ENCODE measurements at regions not wholly inside any gene's neighbourhood (a gene's known extent, or its start where the extent isn't known, plus 50 kb on each side); places are given as distances from the start of the nearest gene placed in this dataset.

DNA sequence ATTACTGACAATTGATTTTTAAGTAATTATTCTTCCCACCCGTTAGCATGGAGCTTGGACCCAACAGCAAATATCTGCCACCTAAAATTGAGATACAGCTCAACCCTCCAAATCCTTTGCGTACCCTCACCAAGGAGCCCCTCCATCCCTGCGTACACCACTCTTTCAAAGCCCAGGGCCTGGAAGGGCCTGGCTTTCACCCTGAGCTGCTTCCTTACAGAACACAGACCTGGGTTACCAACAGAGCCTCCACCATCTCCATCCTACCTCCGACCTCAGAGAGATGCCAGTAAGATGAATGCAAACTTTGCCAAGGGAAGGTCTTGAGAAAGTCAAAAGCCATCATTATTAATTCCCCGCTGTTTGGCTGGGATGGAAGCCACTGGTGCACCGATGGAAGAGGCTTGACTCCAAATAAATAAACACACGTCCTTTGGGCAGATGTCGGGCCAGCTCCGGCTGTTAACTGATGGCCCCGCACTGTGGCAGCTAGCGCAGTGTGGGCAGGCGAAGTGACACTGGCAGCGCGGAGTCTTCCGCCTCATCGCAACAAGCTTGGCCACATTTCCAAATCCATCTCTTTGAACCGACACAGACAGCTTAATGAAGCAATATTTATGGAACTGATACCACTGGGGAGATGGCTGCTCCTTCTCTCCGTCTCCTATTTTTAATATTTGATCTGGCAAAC lies 150.2 kb upstream of the VSTM2B start:
- no peak for DNase-seq

DNA sequence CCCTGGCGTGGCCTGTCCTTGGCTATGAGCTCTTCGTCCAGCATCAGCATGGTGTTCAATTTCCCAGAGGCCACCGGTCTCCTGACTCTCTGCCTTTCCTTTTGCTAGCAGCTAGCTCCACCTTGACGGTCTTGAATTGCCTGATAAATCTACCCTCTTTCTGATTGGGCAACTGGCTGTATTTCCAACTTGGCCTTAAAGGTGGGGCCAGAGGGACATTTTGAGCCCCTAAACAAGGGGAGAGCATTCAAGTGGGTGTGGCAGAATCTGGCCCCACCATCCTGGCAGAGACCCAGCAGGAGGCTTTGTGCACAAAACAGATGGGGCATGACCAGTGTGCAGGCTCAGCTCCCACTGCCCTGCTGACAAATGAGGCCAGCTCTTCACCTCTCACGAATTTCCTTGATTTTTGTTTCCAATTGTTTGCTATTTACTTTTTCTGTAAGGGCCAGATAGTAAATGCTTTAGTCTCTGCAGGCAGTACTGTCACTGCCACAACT lies 148.9 kb upstream of the VSTM2B start:
- no peak for DNase-seq

DNA sequence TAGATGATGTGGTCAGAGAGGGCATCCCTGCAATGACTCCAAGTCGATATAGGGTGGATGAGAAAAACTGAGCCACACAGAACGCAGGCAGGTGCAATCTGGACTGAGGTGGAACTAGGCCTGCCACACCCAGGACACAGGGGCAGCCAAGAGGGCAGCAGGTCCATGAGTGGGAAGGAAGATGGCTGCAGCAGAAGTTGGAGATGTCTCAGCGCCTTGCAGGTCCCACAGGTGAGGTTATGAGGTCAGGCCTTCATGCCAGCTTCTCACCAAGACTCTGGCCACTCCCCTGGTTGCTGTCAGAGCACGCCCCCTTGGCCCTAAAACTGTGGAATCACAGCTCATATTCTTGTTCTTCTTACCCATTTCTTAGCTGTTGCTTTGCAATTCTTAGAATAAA lies 147.7 kb upstream of the VSTM2B start:
- no peak for DNase-seq

- no peak for DNase-seq
Measured at GRCh38 chr19:29378543-29379080, 147.2 kb upstream of the VSTM2B start.

DNA sequence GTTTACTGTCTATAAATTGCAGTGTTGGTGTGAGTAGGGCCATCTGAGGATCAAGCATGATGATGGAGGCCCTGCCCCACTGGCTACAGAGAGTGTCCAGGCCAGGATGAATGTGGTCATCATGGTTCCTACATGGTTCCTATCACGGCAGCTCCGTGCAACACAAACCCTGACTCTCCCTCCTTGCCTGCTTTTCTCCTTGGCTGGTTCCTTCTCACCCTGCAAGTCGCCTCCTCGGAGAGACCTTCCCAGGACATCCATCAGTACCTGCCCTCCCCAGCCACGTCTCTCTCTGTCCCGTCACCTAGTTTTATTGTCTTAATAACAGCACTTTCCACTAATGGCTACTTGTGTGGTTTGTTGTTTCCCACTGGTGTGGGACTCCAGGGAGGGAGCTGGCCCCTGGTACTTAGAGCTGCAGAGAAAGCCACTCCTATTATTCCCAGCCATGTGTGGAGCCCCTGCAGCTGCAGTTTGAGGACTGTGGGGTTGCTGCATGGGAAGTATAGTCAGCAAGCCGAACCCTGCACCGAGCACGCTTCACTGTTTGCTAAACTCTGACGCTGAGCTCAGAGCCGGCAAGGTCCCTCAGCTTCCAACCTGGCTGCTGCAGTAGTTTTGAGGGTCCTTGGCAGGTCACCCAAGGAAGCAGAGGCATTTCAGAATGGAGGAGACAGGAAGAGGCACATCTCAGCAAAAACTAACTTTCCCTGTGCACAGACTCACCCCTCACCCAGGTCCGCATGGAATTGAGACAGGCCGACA lies 146.4 kb upstream of the VSTM2B start:
- DNase-seq = no peak

DNA sequence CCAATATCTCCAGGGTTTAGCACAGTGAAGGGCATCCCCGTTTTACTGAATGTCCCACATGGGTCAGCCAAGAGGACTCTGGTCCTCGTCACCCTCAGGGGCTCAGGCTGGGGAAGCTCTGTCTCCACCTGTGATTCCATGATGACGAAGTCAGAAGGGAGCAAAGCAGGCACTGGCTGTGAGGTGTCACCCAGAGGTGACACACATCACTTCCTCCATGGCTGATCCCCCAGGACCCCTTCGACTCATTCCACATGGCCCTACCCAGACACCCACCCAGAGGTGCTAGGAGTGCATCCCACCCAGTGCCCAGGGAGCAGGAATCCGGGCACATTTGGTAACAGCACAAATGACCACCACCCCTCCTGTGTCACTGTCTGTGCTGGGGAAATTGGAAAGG lies 145.2 kb upstream of the VSTM2B start:
- no peak for DNase-seq

- DNase-seq = no peak
Measured at GRCh38 chr19:29381353-29382203, 144.2 kb upstream of the VSTM2B start.

- DNase-seq = no peak
Measured at GRCh38 chr19:29383696-29384095, 142.1 kb upstream of the VSTM2B start.

GRCh38 chr19:29384656-29385055 lies 141.1 kb upstream of the VSTM2B start:
- no peak for DNase-seq

DNA sequence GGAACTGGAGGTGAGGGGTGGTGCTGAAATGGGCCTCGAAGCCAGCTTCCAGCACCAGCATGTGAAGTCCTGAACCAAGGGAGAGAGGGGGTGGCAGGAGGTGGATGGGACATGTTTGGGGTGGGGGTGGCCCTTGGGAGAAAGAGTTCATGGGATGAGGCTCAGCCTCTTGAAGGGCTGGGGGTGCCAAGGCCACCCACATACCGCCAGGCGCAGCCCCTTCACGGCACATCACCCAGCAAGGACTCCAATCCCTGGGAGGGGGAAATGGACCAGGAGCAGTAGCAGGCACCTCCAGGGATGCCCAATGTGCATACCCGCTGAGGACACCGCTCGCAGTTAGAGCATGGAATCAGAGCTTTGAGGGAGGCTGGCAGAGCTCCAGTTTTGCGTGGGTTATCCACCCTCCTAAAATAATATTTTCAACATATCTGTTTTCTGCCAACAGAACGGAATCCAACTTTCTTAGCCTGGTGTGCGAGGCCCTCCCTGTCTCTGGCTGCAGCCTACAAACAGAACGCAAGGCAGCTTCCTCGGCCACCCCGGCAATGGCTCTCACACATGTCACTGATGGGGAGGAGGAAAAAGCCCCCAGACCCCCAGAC lies 140.5 kb upstream of the VSTM2B start:
- DNase-seq = no peak

DNA sequence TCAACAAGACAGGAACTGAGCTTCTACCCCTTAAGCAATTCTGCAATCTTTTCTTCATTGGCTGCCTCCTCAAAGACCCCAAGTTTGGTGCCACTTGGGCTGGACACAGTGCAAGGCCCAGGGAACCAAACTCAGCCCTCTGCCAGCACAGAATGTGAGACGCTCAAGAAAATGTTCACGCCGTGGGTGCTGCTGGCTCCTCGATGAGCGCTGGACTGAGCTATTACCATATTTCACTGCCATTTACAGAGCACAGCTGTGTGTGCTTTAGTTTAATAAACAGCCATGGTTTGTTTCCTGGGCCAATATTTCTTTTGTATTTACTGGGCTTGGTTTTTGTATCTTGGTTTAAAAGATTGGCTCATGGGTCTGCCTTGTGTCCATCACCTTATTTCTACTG lies 138.8 kb upstream of the VSTM2B start:
- no peak for DNase-seq

GRCh38 chr19:29387586-29387985 lies 138.2 kb upstream of the VSTM2B start:
- no peak for DNase-seq

- no peak for DNase-seq
Measured at GRCh38 chr19:29389495-29389894, 136.3 kb upstream of the VSTM2B start.

DNA sequence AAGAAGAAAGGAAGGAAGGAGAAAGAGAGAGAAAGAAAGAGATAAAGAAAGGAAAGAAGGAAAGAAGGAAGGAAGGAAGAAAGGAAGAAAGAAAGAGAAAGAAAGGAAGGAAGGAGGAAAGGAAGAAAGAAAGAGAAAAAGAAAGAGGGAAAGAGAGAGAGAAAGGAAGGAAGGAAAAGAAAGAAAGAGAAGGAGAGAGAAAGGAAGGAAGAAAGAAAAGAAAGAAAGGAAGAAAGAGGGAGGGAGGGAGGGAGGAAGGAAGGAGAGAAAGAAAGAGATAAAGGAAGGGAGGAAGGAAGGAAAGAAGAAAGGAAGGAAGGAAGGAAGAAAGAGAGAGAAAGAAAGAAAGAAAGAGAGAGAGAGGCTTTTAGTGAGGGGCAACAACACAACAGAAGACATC lies 135.1 kb upstream of the VSTM2B start:
- DNase-seq = no peak

GRCh38 chr19:29393915-29394460 lies 131.8 kb upstream of the VSTM2B start:
- DNase-seq = peak; percentile 78

DNA sequence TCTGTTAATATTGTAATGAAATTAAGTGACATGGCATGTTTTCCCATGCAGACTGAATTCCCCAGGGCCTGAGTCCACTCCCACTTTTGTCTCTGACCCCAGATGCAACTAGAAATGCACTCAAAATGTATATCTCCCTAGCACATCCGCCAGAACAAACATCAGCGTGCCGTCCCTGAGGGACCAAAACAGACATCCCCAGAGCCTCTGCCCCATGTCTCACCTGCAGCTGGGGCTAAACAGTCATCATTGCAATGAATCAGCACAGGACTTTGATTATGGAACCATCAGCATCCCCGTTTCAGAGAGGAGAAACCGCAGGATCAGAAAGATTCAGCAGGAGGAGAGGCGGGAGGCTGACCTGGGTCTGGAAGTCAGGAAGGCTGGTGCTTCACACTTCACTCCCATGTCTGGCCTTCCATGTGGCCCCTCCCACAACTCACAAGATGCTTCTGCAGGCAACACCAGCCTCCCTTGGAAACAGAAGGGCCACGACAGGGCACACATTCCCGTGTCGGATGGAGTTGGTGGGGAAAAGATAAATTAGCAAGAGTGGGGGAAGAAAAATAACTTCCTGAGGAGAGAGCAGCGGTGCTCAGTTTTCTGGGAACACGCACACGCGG lies 130.6 kb upstream of the VSTM2B start:
- DNase-seq = no peak

GRCh38 chr19:29395734-29396414 lies 129.9 kb upstream of the VSTM2B start:
- DNase-seq = no peak

GRCh38 chr19:29396925-29397324 lies 128.9 kb upstream of the VSTM2B start:
- DNase-seq = no peak

GRCh38 chr19:29397748-29398147 lies 128.0 kb upstream of the VSTM2B start:
- no peak for DNase-seq

DNA sequence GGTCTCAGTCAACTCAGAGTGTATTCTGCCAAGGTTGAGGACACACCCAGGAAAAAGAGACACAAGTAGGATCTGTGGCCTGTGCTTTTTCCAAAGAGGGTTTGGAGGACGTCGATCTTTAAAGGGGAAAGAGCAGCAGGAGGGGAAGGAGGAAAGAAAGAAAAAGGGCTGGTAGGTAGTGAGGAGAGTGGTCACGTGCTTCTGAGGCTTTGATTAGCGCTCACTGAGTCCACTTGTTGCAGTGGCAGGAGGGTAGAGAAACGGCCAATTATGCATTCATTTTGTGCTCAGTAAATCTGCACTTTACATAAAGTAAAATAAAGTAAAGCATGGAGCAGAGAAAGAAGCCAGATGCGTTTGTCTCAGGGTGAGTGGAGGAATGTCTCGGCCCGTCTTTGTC lies 126.0 kb upstream of the VSTM2B start:
- no peak for DNase-seq
